Globus pallidus (tissue), 1 donor: ENCODE measurements at regions not wholly inside any gene's neighbourhood (a gene's known extent, or its start where the extent isn't known, plus 50 kb on each side); places are given as distances from the start of the nearest gene placed in this dataset.
"Not testable (repeated sequence)": the region's sequence is repeated elsewhere in the genome, so short reads cannot be mapped to it uniquely, and the experiment has no call there.

ENCODE experiments used
- DNase-seq: peaks from one replicate; pipeline ENCODE4 v3.0.0-alpha.2; 2015; ENCODE audit warnings: low spot score

DNA sequence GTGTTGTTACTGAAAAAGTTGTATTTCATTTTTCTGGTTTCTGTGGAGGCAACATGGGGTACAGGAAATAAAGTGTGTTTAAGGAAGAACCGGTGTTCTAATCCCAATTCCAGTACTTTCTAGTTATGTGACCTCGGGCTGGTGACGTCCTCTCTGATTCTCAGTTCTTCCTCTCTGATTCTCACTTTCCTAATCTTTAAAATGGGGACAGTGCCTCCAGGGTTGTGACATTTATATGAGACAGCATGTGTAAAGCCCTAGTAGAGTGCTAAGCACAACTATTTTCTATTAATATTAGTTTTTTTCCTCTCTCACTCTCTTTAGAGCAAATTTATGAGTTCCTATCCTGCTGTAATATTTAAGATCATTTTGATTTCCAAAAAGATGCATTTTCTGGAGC is 50.9 kb upstream of the PTPDC1 start:
- DNase-seq: no peak

- no peak for DNase-seq
These were observed 52.3 kb upstream of the PTPDC1 start for GRCh38 chr9:94031946-94032345.

GRCh38 chr9:94031380-94031779 is 52.9 kb upstream of the PTPDC1 start:
- DNase-seq: no peak

GRCh38 chr9:94030318-94031179 is 53.7 kb upstream of the PTPDC1 start:
- peak; percentile 85 for DNase-seq

- no peak for DNase-seq
These were observed 54.3 kb upstream of the PTPDC1 start for GRCh38 chr9:94029932-94030317.

DNA sequence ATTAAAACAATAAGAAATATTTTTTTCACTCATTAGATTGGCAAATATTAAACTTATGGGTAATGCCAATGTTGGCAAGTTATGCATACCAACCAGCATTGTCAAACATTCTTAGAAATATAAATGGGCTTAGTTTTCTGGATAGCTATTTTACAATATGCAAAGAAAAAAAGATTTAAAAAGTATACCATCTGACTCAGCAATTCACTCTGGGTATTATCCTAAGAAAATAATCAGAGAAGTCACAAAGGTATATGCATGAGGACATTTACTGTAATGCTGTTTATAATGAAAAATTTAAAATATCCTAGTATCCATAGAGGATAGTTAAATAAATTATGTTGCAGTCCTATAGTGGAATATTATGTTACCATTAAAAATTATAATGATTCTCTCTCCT is 57.4 kb upstream of the PTPDC1 start:
- no peak for DNase-seq

- DNase-seq: not testable (repeated sequence)
These were observed 61.8 kb upstream of the PTPDC1 start for GRCh38 chr9:94022476-94022875.

GRCh38 chr9:94020836-94021235 is 63.4 kb upstream of the PTPDC1 start:
- DNase-seq: not testable (repeated sequence)

GRCh38 chr9:94018628-94019027 is 63.5 kb upstream of the BARX1 start:
- DNase-seq: no peak

- DNase-seq: no peak
These were observed 62.9 kb upstream of the BARX1 start for GRCh38 chr9:94017939-94018531.

GRCh38 chr9:94016744-94017143 is 61.6 kb upstream of the BARX1 start:
- DNase-seq: no peak

- DNase-seq: no peak
These were observed 59.8 kb upstream of the BARX1 start for GRCh38 chr9:94014920-94015319.

GRCh38 chr9:94014066-94014654 is 59.0 kb upstream of the BARX1 start:
- DNase-seq: no peak

DNA sequence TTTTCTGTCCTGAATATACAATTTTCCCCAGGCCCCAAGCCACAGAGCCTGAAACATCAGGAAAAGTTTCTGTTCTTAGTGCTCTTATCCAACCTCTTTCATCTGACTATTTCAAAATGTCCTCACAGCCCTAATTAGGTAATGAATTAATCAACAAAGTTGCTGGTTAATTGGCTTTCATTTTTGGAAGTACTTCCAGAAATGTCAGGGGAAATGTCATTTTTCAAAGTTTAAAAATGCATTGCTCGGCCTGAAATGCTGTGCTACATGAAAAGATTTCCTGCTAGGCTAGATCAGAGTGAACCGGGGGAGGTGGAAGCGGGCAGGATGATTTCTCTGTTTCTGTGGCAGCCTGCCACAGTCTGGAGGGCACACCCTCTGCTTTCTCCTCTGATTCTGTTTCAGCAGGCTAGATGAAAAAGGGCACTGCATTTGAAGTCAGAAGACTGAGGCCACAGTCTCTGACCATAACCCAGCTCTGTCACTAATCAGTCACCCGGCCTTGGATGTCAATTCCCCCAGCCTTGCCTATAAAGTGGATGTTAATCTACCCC is 55.9 kb upstream of the BARX1 start:
- no peak for DNase-seq

- no peak for DNase-seq
These were observed 50.2 kb upstream of the BARX1 start for GRCh38 chr9:94005272-94005901.
